AG09309 (cell line): ENCODE measurements at regions not wholly inside any gene's neighbourhood (a gene's known extent, or its start where the extent isn't known, plus 50 kb on each side); places are given as distances from the start of the nearest gene placed in this dataset.
A peak's percentile ranks its signal among the peaks of the same experiment; 100 is the strongest.

ENCODE experiments used
- DNase-seq: peaks from one replicate; pipeline ENCODE4 v3.0.0-alpha.2; 2010; ENCODE audit warnings: low read depth
- H3K4me3 ChIP-seq: 2 replicates; pipeline ENCODE4 v1.5.1; 2011; ENCODE audit warnings: mild to moderate bottlenecking, low read depth, low read length, moderate library complexity; ENCODE audit not compliant: control insufficient read depth
- CTCF ChIP-seq: IDR thresholded peaks from 2 replicates; pipeline ENCODE4 v1.5.1; 2011; ENCODE audit warnings: mild to moderate bottlenecking, low read depth, low read length, inconsistent platforms; ENCODE audit not compliant: insufficient read depth, control insufficient read depth; ENCODE audit errors: missing control alignments

- peak; percentile 5 for DNase-seq
- H3K4me3 ChIP-seq: no peak overlapping the region
- peak; percentile 92 for TF ChIP-seq CTCF
Observed at GRCh38 chr18:21955757-21956652, 213.4 kb upstream of the GATA6 start.

- H3K4me3 ChIP-seq: no peak overlapping the region
- DNase-seq: no peak
- no peak for TF ChIP-seq CTCF
Observed at GRCh38 chr18:21958263-21958662, 211.1 kb upstream of the GATA6 start.

GRCh38 chr18:21958707-21959450 lies 210.5 kb upstream of the GATA6 start:
- no peak for TF ChIP-seq CTCF
- H3K4me3 ChIP-seq: no peak overlapping the region
- DNase-seq: no peak

GRCh38 chr18:21960189-21960588 lies 209.2 kb upstream of the GATA6 start:
- no peak for TF ChIP-seq CTCF
- DNase-seq: no peak
- H3K4me3 ChIP-seq: no peak overlapping the region

- DNase-seq: no peak
- TF ChIP-seq CTCF: no peak
- no peak overlapping the region for H3K4me3 ChIP-seq
Observed at GRCh38 chr18:21963336-21963735, 206.1 kb upstream of the GATA6 start.

- no peak for DNase-seq
- H3K4me3 ChIP-seq: no peak overlapping the region
- no peak for TF ChIP-seq CTCF
Observed at GRCh38 chr18:21968338-21968737, 201.1 kb upstream of the GATA6 start.
